Lung (tissue), 11 donors: ENCODE measurements at regions not wholly inside any gene's neighbourhood (a gene's known extent, or its start where the extent isn't known, plus 50 kb on each side); places are given as distances from the start of the nearest gene placed in this dataset.

Experiments
- ATAC-seq: fragments of 200-7000 bp; cut with Tn5 transposase; one replicate; pipeline ENCODE4 v1.9.1; 2020; ENCODE audit warnings: moderate number of reproducible peaks; ENCODE audit not compliant: insufficient read depth, low FRiP score
- DNase-seq, 3 donors: peaks; one replicate each; pipeline ENCODE4 v3.0.0-alpha.2; 2013 to 2017
- H3K27ac ChIP-seq, 2 donors: one replicate each; pipeline ENCODE4 v1.5.1; 2013; ENCODE audit warnings: mild to moderate bottlenecking in 2 of 2, moderate library complexity in 2 of 2, control low read depth in 1 of 2, inconsistent platforms in 1 of 2, low read depth in 1 of 2, low read length in 1 of 2
- H3K27me3 ChIP-seq, 3 donors: one replicate each; pipeline ENCODE4 v1.5.1; 2013; ENCODE audit warnings: low read length in 2 of 3; ENCODE audit not compliant: control insufficient read depth in 3 of 3, insufficient read depth in 3 of 3
- H3K36me3 ChIP-seq, 4 donors: one replicate each; pipeline ENCODE4 v1.5.1; 2013; ENCODE audit warnings: low read length in 4 of 4, mild to moderate bottlenecking in 1 of 4, moderate library complexity in 1 of 4; ENCODE audit not compliant: control insufficient read depth in 4 of 4, insufficient read depth in 4 of 4
- H3K4me1 ChIP-seq, 5 donors: one replicate each; pipeline ENCODE4 v1.5.1; 2013; ENCODE audit warnings: low read length in 5 of 5, mild to moderate bottlenecking in 2 of 5, moderate library complexity in 1 of 5; ENCODE audit not compliant: control insufficient read depth in 5 of 5, insufficient read depth in 5 of 5
- H3K4me3 ChIP-seq: one replicate; pipeline ENCODE4 v1.5.1; 2013; ENCODE audit warnings: mild to moderate bottlenecking, control low read depth, moderate library complexity
- H3K9ac ChIP-seq, 2 donors: one replicate each; pipeline ENCODE4 v1.5.1; 2013; ENCODE audit warnings: low read length in 2 of 2, control low read depth in 1 of 2; ENCODE audit not compliant: insufficient read depth in 1 of 2
- H3K9me3 ChIP-seq, 4 donors: one replicate each; pipeline ENCODE4 v1.5.1; 2013; ENCODE audit warnings: low read length in 3 of 4, mild to moderate bottlenecking in 1 of 4, moderate library complexity in 1 of 4; ENCODE audit not compliant: control insufficient read depth in 4 of 4, insufficient read depth in 3 of 4
- CTCF ChIP-seq: IDR thresholded peaks from 2 replicates; pipeline ENCODE4 v1.5.1; 2012; ENCODE audit warnings: mild to moderate bottlenecking; ENCODE audit errors: control extremely low read depth, extremely low read depth
- WGBS, 2 donors: extraction: QIAGEN DNeasy Blood & Tissue Kit; methylation state at CpG; one replicate each; pipeline ENCODE4 v1.1.7; 2013; 5-methylcytosine and 5-hydroxymethylcytosine counted together
- donor health status: control.
- donor health status: control.
- donor health status: Bipolar disorder and iron deficiency.
- donor health status: healthy.
- donor health status: DM: yes; HTN: yes; CAD: no.

- Histone ChIP-seq H3K27ac (no peak overlapping the region), H3K4me1 (peaks cover 0 to 15% (median 13%) of the 10 kb centered on the region in 5 donors), H3K27me3 (no peaks in the 10 kb centered on the region), H3K4me3 (no peak overlapping the region), H3K9ac (no peak overlapping the region), H3K9me3 (no peaks in the 10 kb centered on the region), H3K36me3 (no peaks in the 10 kb centered on the region)
- WGBS, 2 donors, result 61 to 84% methylated on average over 3 of the region's 3 CpGs
- no peak for ATAC-seq
- no peak for DNase-seq
- TF ChIP-seq CTCF, result no peak
Observed at GRCh38 chr4:30792601-30793000, 72.4 kb downstream of the PCDH7 start.

GRCh38 chr4:30801876-30802275 is 81.7 kb downstream of the PCDH7 start:
- Histone ChIP-seq H3K4me3 (no peak overlapping the region), H3K4me1 (peaks cover 0 to 2% (median 0%) of the 10 kb centered on the region in 5 donors), H3K36me3 (no peaks in the 10 kb centered on the region), H3K27ac (no peak overlapping the region), H3K9ac (no peak overlapping the region), H3K9me3 (no peaks in the 10 kb centered on the region), H3K27me3 (no peaks in the 10 kb centered on the region)
- ATAC-seq (no peak), DNase-seq (no peak)
- 82 to 89% methylated on average over 2 of the region's 2 CpGs for WGBS, 2 donors
- TF ChIP-seq CTCF, result no peak

GRCh38 chr4:30802622-30803323 is 82.6 kb downstream of the PCDH7 start:
- no peak overlapping the region for H3K4me3 ChIP-seq
- H3K27me3 ChIP-seq, result no peaks in the 10 kb centered on the region
- no peaks in the 10 kb centered on the region for H3K36me3 ChIP-seq
- no peak for TF ChIP-seq CTCF
- no peak for ATAC-seq
- 79 to 84% methylated on average over 3 of the region's 3 CpGs for WGBS, 2 donors
- H3K4me1 ChIP-seq, result peaks cover 0 to 3% (median under 1%) of the 10 kb centered on the region in 5 donors
- no peaks in the 10 kb centered on the region for H3K9me3 ChIP-seq
- no peak for DNase-seq
- H3K27ac ChIP-seq, result no peak overlapping the region
- H3K9ac ChIP-seq, result no peak overlapping the region

- no peak overlapping the region for H3K9ac ChIP-seq
- no peaks in the 10 kb centered on the region for H3K9me3 ChIP-seq
- H3K27me3 ChIP-seq, result no peaks in the 10 kb centered on the region
- peak in 2 of 3 donors; percentile 90 to 93 for DNase-seq
- H3K4me1 ChIP-seq, result peaks cover 0 to 24% (median 4%) of the 10 kb centered on the region in 5 donors
- TF ChIP-seq CTCF, result no peak
- H3K36me3 ChIP-seq, result no peaks in the 10 kb centered on the region
- ATAC-seq, result no peak
- H3K4me3 ChIP-seq, result no peak overlapping the region
- H3K27ac ChIP-seq, result no peak overlapping the region
Observed at GRCh38 chr4:30808276-30808675, 88.1 kb downstream of the PCDH7 start.
